ENCODE measurements at regions not wholly inside any gene's neighbourhood (a gene's known extent, or its start where the extent isn't known, plus 50 kb on each side); places are given as distances from the start of the nearest gene placed in this dataset.
A peak's percentile ranks its signal among the peaks of the same experiment; 100 is the strongest.

- ATAC-seq (no peak), DNase-seq (no peak)
- intact Hi-C loops (cut with DNase I), result no loop called here
Measured at GRCh38 chr5:73395256-73395655, 53.3 kb downstream of the FOXD1 start.

- intact Hi-C loops (cut with DNase I), result no loop called here
- DNase-seq (no peak), ATAC-seq (no peak)
Measured at GRCh38 chr5:73394610-73395009, 54.0 kb downstream of the FOXD1 start.

GRCh38 chr5:73393611-73394489 is 54.7 kb downstream of the FOXD1 start:
- no peak for ATAC-seq
- no peak for DNase-seq
- intact Hi-C loops (cut with DNase I), result no loop called here

GRCh38 chr5:73392775-73393174 is 55.8 kb downstream of the FOXD1 start:
- DNase-seq, result no peak
- no peak for ATAC-seq

GRCh38 chr5:73391441-73391881 is 57.1 kb downstream of the FOXD1 start:
- intact Hi-C loops (cut with DNase I), result no loop called here
- ATAC-seq (no peak), DNase-seq (no peak)

More at GRCh38 chr5:73392775-73393174, 55.8 kb downstream of the FOXD1 start:
- intact Hi-C loops (cut with DNase I), result no loop called here

GRCh38 chr5:73390972-73391371 is 57.6 kb downstream of the FOXD1 start:
- DNase-seq, result no peak
- no peak for ATAC-seq
- intact Hi-C loops (cut with DNase I), result no loop called here

GRCh38 chr5:73388740-73389139 is 59.8 kb downstream of the FOXD1 start:
- DNase-seq (no peak), ATAC-seq (no peak)
- intact Hi-C loops (cut with DNase I), result no loop called here

GRCh38 chr5:73388306-73388684 is 60.3 kb downstream of the FOXD1 start:
- no peak for ATAC-seq
- no peak for DNase-seq
- intact Hi-C loops (cut with DNase I), result no loop called here

- ATAC-seq (peak; percentile 31 to 72), DNase-seq (no peak)
- intact Hi-C loops (cut with DNase I), result no loop called here
Measured at GRCh38 chr5:73387601-73388305, 60.8 kb downstream of the FOXD1 start.

GRCh38 chr5:73387149-73387591 is 61.4 kb downstream of the FOXD1 start:
- DNase-seq (no peak), ATAC-seq (no peak)
- intact Hi-C loops (cut with DNase I), result no loop called here

GRCh38 chr5:73384861-73385260 is 63.7 kb downstream of the FOXD1 start:
- intact Hi-C loops (cut with DNase I), result no loop called here
- no peak for ATAC-seq
- DNase-seq, result no peak

- intact Hi-C loops (cut with DNase I), result no loop called here
- DNase-seq (no peak), ATAC-seq (no peak)
Measured at GRCh38 chr5:73382401-73382740, 66.2 kb downstream of the FOXD1 start.

- peak; percentile 47 to 57 for ATAC-seq
- no peak for DNase-seq
- intact Hi-C loops (cut with DNase I), result no loop called here
Measured at GRCh38 chr5:73381590-73382400, 66.8 kb downstream of the FOXD1 start.

GRCh38 chr5:73380710-73381589 is 67.6 kb downstream of the FOXD1 start:
- DNase-seq (no peak), ATAC-seq (no peak)
- intact Hi-C loops (cut with DNase I), result no loop called here

- intact Hi-C loops (cut with DNase I), result no loop called here
- ATAC-seq (peak; percentile 44 to 49), DNase-seq (no peak)
Measured at GRCh38 chr5:73380041-73380440, 68.5 kb downstream of the FOXD1 start.

- DNase-seq (no peak), ATAC-seq (no peak)
- intact Hi-C loops (cut with DNase I), result no loop called here
Measured at GRCh38 chr5:73379435-73379834, 69.1 kb downstream of the FOXD1 start.

- no peak for ATAC-seq
- intact Hi-C loops (cut with DNase I), result no loop called here
- no peak for DNase-seq
Measured at GRCh38 chr5:73378765-73379164, 69.8 kb downstream of the FOXD1 start.

GRCh38 chr5:73378070-73378469 is 70.5 kb downstream of the FOXD1 start:
- DNase-seq (no peak), ATAC-seq (no peak)
- intact Hi-C loops (cut with DNase I), result no loop called here

GRCh38 chr5:73376618-73377170 is 71.9 kb downstream of the FOXD1 start:
- intact Hi-C loops (cut with DNase I), result no loop called here
- DNase-seq (no peak), ATAC-seq (no peak)

Measured in left cardiac atrium (tissue), 4 donors.